ENCODE measurements at regions not wholly inside any gene's neighbourhood (a gene's known extent, or its start where the extent isn't known, plus 50 kb on each side); places are given as distances from the start of the nearest gene placed in this dataset.

GRCh38 chr2:156175946-156176345 lies 156.6 kb downstream of the NR4A2 start:
- intact Hi-C loops (cut with DNase I), result no loop called here
- no peak for DNase-seq

GRCh38 chr2:156170929-156171328 lies 161.6 kb downstream of the NR4A2 start:
- intact Hi-C loops (cut with DNase I), result no loop called here
- DNase-seq, result no peak

GRCh38 chr2:156165742-156166141 lies 166.8 kb downstream of the NR4A2 start:
- intact Hi-C loops (cut with DNase I), result no loop called here
- DNase-seq, result no peak

- intact Hi-C loops (cut with DNase I), result no loop called here
- DNase-seq, result no peak
These were observed 168.3 kb downstream of the NR4A2 start for GRCh38 chr2:156164091-156164720.

GRCh38 chr2:156158808-156159207 lies 173.7 kb downstream of the NR4A2 start:
- DNase-seq, result no peak
- intact Hi-C loops (cut with DNase I), result no loop called here

GRCh38 chr2:156157670-156158069 lies 174.9 kb downstream of the NR4A2 start:
- no peak for DNase-seq
- intact Hi-C loops (cut with DNase I), result no loop called here

GRCh38 chr2:156156580-156156979 lies 175.9 kb downstream of the NR4A2 start:
- no peak for DNase-seq
- intact Hi-C loops (cut with DNase I), result no loop called here

- intact Hi-C loops (cut with DNase I), result no loop called here
- no peak for DNase-seq
These were observed 177.2 kb downstream of the NR4A2 start for GRCh38 chr2:156155319-156155718.

- DNase-seq, result no peak
- intact Hi-C loops (cut with DNase I), result no loop called here
These were observed 181.2 kb downstream of the NR4A2 start for GRCh38 chr2:156151351-156151750.

- no peak for DNase-seq
- intact Hi-C loops (cut with DNase I), result no loop called here
These were observed 184.8 kb downstream of the NR4A2 start for GRCh38 chr2:156147594-156148330.

- intact Hi-C loops (cut with DNase I), result no loop called here
These were observed 186.5 kb downstream of the NR4A2 start for GRCh38 chr2:156145976-156146375.

GRCh38 chr2:156145469-156145868 lies 187.1 kb downstream of the NR4A2 start:
- DNase-seq, result no peak
- intact Hi-C loops (cut with DNase I), result no loop called here

More at GRCh38 chr2:156145976-156146375, 186.5 kb downstream of the NR4A2 start:
- no peak for DNase-seq

- intact Hi-C loops (cut with DNase I), result no loop called here
- no peak for DNase-seq
These were observed 196.0 kb downstream of the NR4A2 start for GRCh38 chr2:156136566-156136965.

- intact Hi-C loops (cut with DNase I), result no loop called here
- DNase-seq, result no peak
These were observed 197.6 kb downstream of the NR4A2 start for GRCh38 chr2:156134887-156135286.

GRCh38 chr2:156132941-156133340 lies 199.6 kb downstream of the NR4A2 start:
- no peak for DNase-seq
- intact Hi-C loops (cut with DNase I), result no loop called here

- intact Hi-C loops (cut with DNase I), result no loop called here
- DNase-seq, result no peak
These were observed 200.4 kb downstream of the NR4A2 start for GRCh38 chr2:156132130-156132529.

- intact Hi-C loops (cut with DNase I), result no loop called here
- no peak for DNase-seq
These were observed 203.3 kb downstream of the NR4A2 start for GRCh38 chr2:156129227-156129626.

GRCh38 chr2:156125018-156125417 lies 207.5 kb downstream of the NR4A2 start:
- peak in 2 of 42 donors; percentile 1 to 36 for DNase-seq
- intact Hi-C loops (cut with DNase I), result no loop called here

GRCh38 chr2:156124458-156124857 lies 208.1 kb downstream of the NR4A2 start:
- DNase-seq, result no peak
- intact Hi-C loops (cut with DNase I), result no loop called here

- no peak for DNase-seq
- intact Hi-C loops (cut with DNase I), result no loop called here
These were observed 213.6 kb downstream of the NR4A2 start for GRCh38 chr2:156118753-156119416.

Measured in head of caudate nucleus (tissue), 42 donors.